AG04450 (cell line): ENCODE measurements at regions not wholly inside any gene's neighbourhood (a gene's known extent, or its start where the extent isn't known, plus 50 kb on each side); places are given as distances from the start of the nearest gene placed in this dataset.

ENCODE experiments used
- CTCF ChIA-PET: fragments of 300-600, 350-600 bp; formaldehyde crosslinking; extraction: SDS; loops from one replicate; lab custom pipeline; 2022; ENCODE audit warnings: antibody characterized with exemption, inconsistent platforms; lab: Charles Lee
- POLR2A ChIA-PET: fragments of 350-600 bp; formaldehyde crosslinking; extraction: SDS; loops from one replicate; lab custom pipeline; 2021; ENCODE audit warnings: antibody characterized with exemption, inconsistent platforms; lab: Yijun Ruan, JAX
- DNase-seq: peaks from one replicate; pipeline ENCODE4 v3.0.0-alpha.2; 2011; ENCODE audit warnings: low read depth, low spot score
- H3K27ac ChIP-seq: one replicate; pipeline ENCODE4 v1.5.1; 2012; ENCODE audit warnings: low read depth, low read length, control low read depth
- H3K27me3 ChIP-seq: one replicate; pipeline ENCODE4 v1.6.0; 2012; ENCODE audit warnings: low read length; ENCODE audit not compliant: control insufficient read depth, insufficient read depth
- H3K4me3 ChIP-seq: 2 replicates; pipeline ENCODE4 v1.5.1; 2011; ENCODE audit warnings: mild to moderate bottlenecking, low read depth, low read length, control low read depth
- H3K9me3 ChIP-seq: 2 replicates; pipeline ENCODE4 v1.5.1; 2012; ENCODE audit warnings: low read length; ENCODE audit not compliant: control insufficient read depth, insufficient read depth
- CTCF ChIP-seq: IDR thresholded peaks from 2 replicates; pipeline ENCODE4 v1.5.1; 2011; ENCODE audit warnings: low read depth, low read length, control low read depth, inconsistent platforms

- H3K27ac ChIP-seq = no peak overlapping the region
- TF ChIP-seq CTCF = no peak
- ChIA-PET CTCF (no interaction called here), POLR2A (no interaction called here)
- no peaks in the 10 kb centered on the region for H3K9me3 ChIP-seq
- H3K27me3 ChIP-seq = no peaks in the 10 kb centered on the region
- H3K4me3 ChIP-seq = no peak overlapping the region
- DNase-seq = no peak
These were observed 96.1 kb upstream of the PRMT6 start for GRCh38 chr1:106960412-106960811.

GRCh38 chr1:106961646-106962045 is 94.8 kb upstream of the PRMT6 start:
- Histone ChIP-seq H3K27me3 (no peaks in the 10 kb centered on the region), H3K27ac (no peak overlapping the region), H3K4me3 (no peak overlapping the region), H3K9me3 (no peaks in the 10 kb centered on the region)
- no peak for DNase-seq
- ChIA-PET POLR2A (no interaction called here), CTCF (no interaction called here)
- TF ChIP-seq CTCF = no peak

- TF ChIP-seq CTCF = no peak
- ChIA-PET POLR2A (no interaction called here), CTCF (no interaction called here)
- no peak overlapping the region for H3K4me3 ChIP-seq
- H3K27me3 ChIP-seq = no peaks in the 10 kb centered on the region
- no peaks in the 10 kb centered on the region for H3K9me3 ChIP-seq
- no peak for DNase-seq
- H3K27ac ChIP-seq = no peak overlapping the region
These were observed 93.9 kb upstream of the PRMT6 start for GRCh38 chr1:106962591-106962990.

- no peak for TF ChIP-seq CTCF
- DNase-seq = no peak
- ChIA-PET POLR2A (no interaction called here), CTCF (no interaction called here)
- H3K27me3 ChIP-seq = no peaks in the 10 kb centered on the region
- no peak overlapping the region for H3K4me3 ChIP-seq
- no peaks in the 10 kb centered on the region for H3K9me3 ChIP-seq
- H3K27ac ChIP-seq = no peak overlapping the region
These were observed 92.0 kb upstream of the PRMT6 start for GRCh38 chr1:106964495-106964894.

- ChIA-PET POLR2A (no interaction called here), CTCF (no interaction called here)
- H3K27ac ChIP-seq = no peak overlapping the region
These were observed 87.8 kb upstream of the PRMT6 start for GRCh38 chr1:106968644-106969043.

More at GRCh38 chr1:106968644-106969043, 87.8 kb upstream of the PRMT6 start:
- no peak for DNase-seq
- no peaks in the 10 kb centered on the region for H3K9me3 ChIP-seq
- no peaks in the 10 kb centered on the region for H3K27me3 ChIP-seq
- no peak overlapping the region for H3K4me3 ChIP-seq
- no peak for TF ChIP-seq CTCF
